HEK293 (cell line): ENCODE measurements at regions not wholly inside any gene's neighbourhood (a gene's known extent, or its start where the extent isn't known, plus 50 kb on each side); places are given as distances from the start of the nearest gene placed in this dataset.
A peak's percentile ranks its signal among the peaks of the same experiment; 100 is the strongest.

Experiments used
- CTCF ChIA-PET: fragments of 350-600 bp; formaldehyde crosslinking; extraction: SDS; loops from one replicate; lab custom pipeline; 2021; ENCODE audit warnings: antibody characterized with exemption; lab: Yijun Ruan, JAX
- POLR2A ChIA-PET: fragments of 300-600 bp; formaldehyde crosslinking; extraction: SDS; loops from one replicate; lab custom pipeline; 2020; ENCODE audit warnings: antibody characterized with exemption, inconsistent platforms; lab: Yijun Ruan, JAX
- H3K27ac ChIP-seq: fragments of 200-500 bp; sonication (Bioruptor generic); 2 replicates; pipeline ENCODE4 v1.5.1; 2014; ENCODE audit warnings: low read depth, low read length, control low read depth, inconsistent platforms; ENCODE audit errors: extremely low read depth
- H3K36me3 ChIP-seq, 2 experiments: fragments of 200-500 bp in 1 of 2; sonication (Bioruptor generic) in 1 of 2; 1 replicate in 1 of 2; 2 replicates in 1 of 2; pipeline ENCODE4 v1.5.1; 2014 to 2017; ENCODE audit warnings: inconsistent platforms in 2 of 2, low read length in 2 of 2; ENCODE audit not compliant: control insufficient read depth in 2 of 2, insufficient read depth in 1 of 2
- H3K4me1 ChIP-seq: fragments of 200-500 bp; sonication (Bioruptor generic); 2 replicates; pipeline ENCODE4 v1.5.1; 2014; ENCODE audit warnings: mild to moderate bottlenecking, low read length, inconsistent platforms; ENCODE audit not compliant: control insufficient read depth, insufficient read depth
- H3K4me3 ChIP-seq: 2 replicates; pipeline ENCODE4 v1.5.1; 2011; ENCODE audit warnings: low read depth, mild to moderate bottlenecking, control low read depth, low read length, moderate library complexity
- H3K9me3 ChIP-seq: fragments of 200-500 bp; sonication (Bioruptor generic); 2 replicates; pipeline ENCODE4 v1.5.1; 2014; ENCODE audit warnings: low read depth, low read length, inconsistent platforms; ENCODE audit not compliant: control insufficient read depth, insufficient read depth
- AEBP2 ChIP-seq: fragments of 450-650 bp; formaldehyde crosslinking; IDR thresholded peaks from 2 replicates; pipeline ENCODE4 v1.5.1; 2016; ENCODE audit warnings: missing biosample characterization, missing genetic modification characterization, borderline replicate concordance
- FEZF1 ChIP-seq: fragments of 450-650 bp; formaldehyde crosslinking; IDR thresholded peaks from 2 replicates; pipeline ENCODE4 v1.5.1; 2016; ENCODE audit warnings: missing biosample characterization, missing genetic modification characterization
- PRDM10 ChIP-seq: fragments of 450-650 bp; formaldehyde crosslinking; IDR thresholded peaks from 2 replicates; pipeline ENCODE4 v1.5.1; 2016; ENCODE audit warnings: missing biosample characterization, missing genetic modification characterization
- PRDM2 ChIP-seq: fragments of 450-650 bp; formaldehyde crosslinking; IDR thresholded peaks from 2 replicates; pipeline ENCODE4 v1.5.1; 2016; ENCODE audit warnings: missing biosample characterization, missing genetic modification characterization, borderline replicate concordance
- REPIN1 ChIP-seq: fragments of 450-650 bp; formaldehyde crosslinking; IDR thresholded peaks from 2 replicates; pipeline ENCODE4 v1.5.1; 2017; ENCODE audit warnings: missing biosample characterization, missing genetic modification characterization, low read depth
- YY1 ChIP-seq: fragments of 450-650 bp; formaldehyde crosslinking; IDR thresholded peaks from 2 replicates; pipeline ENCODE4 v1.5.1; 2018; ENCODE audit warnings: missing biosample characterization, missing genetic modification characterization
- ZBTB17 ChIP-seq: fragments of 450-650 bp; formaldehyde crosslinking; IDR thresholded peaks from 2 replicates; pipeline ENCODE4 v1.5.1; 2016; ENCODE audit warnings: missing biosample characterization, missing genetic modification characterization
- ZNF239 ChIP-seq: fragments of 450-650 bp; formaldehyde crosslinking; IDR thresholded peaks from 2 replicates; pipeline ENCODE4 v1.5.1; 2016; ENCODE audit warnings: missing biosample characterization, missing genetic modification characterization
- ZNF24 ChIP-seq: fragments of 450-650 bp; formaldehyde crosslinking; IDR thresholded peaks from 2 replicates; pipeline ENCODE4 v1.5.1; 2016; ENCODE audit warnings: missing biosample characterization, missing genetic modification characterization
- ZNF248 ChIP-seq: fragments of 450-650 bp; formaldehyde crosslinking; IDR thresholded peaks from 2 replicates; pipeline ENCODE4 v1.5.1; 2017; ENCODE audit warnings: missing biosample characterization, missing genetic modification characterization
- ZNF416 ChIP-seq: fragments of 450-650 bp; formaldehyde crosslinking; IDR thresholded peaks from 2 replicates; pipeline ENCODE4 v1.5.1; 2016; ENCODE audit warnings: missing biosample characterization, missing genetic modification characterization
- ZNF433 ChIP-seq: fragments of 450-650 bp; formaldehyde crosslinking; IDR thresholded peaks from 2 replicates; pipeline ENCODE4 v1.5.1; 2016; ENCODE audit warnings: missing biosample characterization, missing genetic modification characterization, low read depth
- ZNF670 ChIP-seq: fragments of 450-650 bp; formaldehyde crosslinking; IDR thresholded peaks from 2 replicates; pipeline ENCODE4 v1.5.1; 2016; ENCODE audit warnings: missing biosample characterization, missing genetic modification characterization, low read depth
- ZSCAN16 ChIP-seq: fragments of 450-650 bp; formaldehyde crosslinking; IDR thresholded peaks from 2 replicates; pipeline ENCODE4 v1.5.1; 2016; ENCODE audit warnings: missing biosample characterization, missing genetic modification characterization

- H3K27ac ChIP-seq: no peak overlapping the region
- TF ChIP-seq ZNF416 (tag by site-specific recombination) (no peak), REPIN1 (tag by site-specific recombination) (no peak), ZNF239 (tag by site-specific recombination) (no peak), ZBTB17 (peak; percentile 66; the same call in 1 of the 2 replicates)
- TF ChIP-seq, all 188 proteins: peak for 1
- Histone ChIP-seq H3K9me3 (no peaks in the 10 kb centered on the region), H3K4me1 (no peaks in the 10 kb centered on the region), H3K36me3 (no peaks in the 10 kb centered on the region), H3K4me3 (no peak overlapping the region)
- CTCF ChIA-PET: no interaction called here
- POLR2A ChIA-PET: no interaction called here
These were observed 87.5 kb downstream of the AXIN2 start for GRCh38 chr17:65473985-65474384.

- Histone ChIP-seq H3K27ac (no peak overlapping the region), H3K4me1 (no peaks in the 10 kb centered on the region), H3K4me3 (no peak overlapping the region), H3K36me3 (no peaks in the 10 kb centered on the region), H3K9me3 (no peaks in the 10 kb centered on the region)
- TF ChIP-seq ZNF239 (tag by site-specific recombination): no peak
- TF ChIP-seq ZNF248 (tag by site-specific recombination): no peak
- TF ChIP-seq ZNF416 (tag by site-specific recombination): no peak
- TF ChIP-seq ZSCAN16 (tag by site-specific recombination): no peak
- ChIA-PET POLR2A (no interaction called here), CTCF (no interaction called here)
These were observed 88.1 kb downstream of the AXIN2 start for GRCh38 chr17:65473363-65473762.

GRCh38 chr17:65472666-65473309 is 88.7 kb downstream of the AXIN2 start:
- TF ChIP-seq FEZF1 (tag by site-specific recombination) (no peak), PRDM2 (tag by site-specific recombination) (no peak), ZNF670 (tag by site-specific recombination) (no peak), ZNF24 (tag by site-specific recombination) (no peak), ZNF433 (tag by site-specific recombination) (no peak), PRDM10 (tag by site-specific recombination) (no peak), AEBP2 (tag by site-specific recombination) (no peak), YY1 (tag by site-specific recombination) (no peak)
- TF ChIP-seq, all 188 proteins: peak for 0
- no peaks in the 10 kb centered on the region for H3K4me1 ChIP-seq
- H3K36me3 ChIP-seq: no peaks in the 10 kb centered on the region
- H3K4me3 ChIP-seq: no peak overlapping the region
- H3K27ac ChIP-seq: no peak overlapping the region
- H3K9me3 ChIP-seq: no peaks in the 10 kb centered on the region
- POLR2A ChIA-PET: no interaction called here
- CTCF ChIA-PET: no interaction called here
